GM12878 (cell line): ENCODE measurements at regions not wholly inside any gene's neighbourhood (a gene's known extent, or its start where the extent isn't known, plus 50 kb on each side); places are given as distances from the start of the nearest gene placed in this dataset.

ENCODE experiments used
- ATAC-seq: fragments of 200-7000 bp; cut with Tn5 transposase; 3 replicates; pipeline ENCODE4 v1.9.1; 2020; ENCODE audit warnings: mild to moderate bottlenecking, moderate library complexity
- BruUV-seq: library from RNA; stranded (reverse); fragments of 400-500 nt; replicated peaks from 2 replicates; lab custom pipeline; 2021; lab: Mats Ljungman, UMichigan
- CTCF ChIA-PET: fragments of 300-600 bp; sonication (Branson Sonifier 250); formaldehyde crosslinking; extraction: SDS; loops from one replicate; lab custom pipeline; 2021; ENCODE audit warnings: inconsistent platforms; lab: Yijun Ruan, JAX
- POLR2A ChIA-PET: fragments of 350-600 bp; formaldehyde crosslinking; extraction: SDS; loops from one replicate; lab custom pipeline; 2021; ENCODE audit warnings: inconsistent platforms; lab: Charles Lee
- RAD21 ChIA-PET: fragments of 300-600 bp; sonication (Branson Sonifier 250); formaldehyde crosslinking; loops from one replicate; lab custom pipeline; 2023; ENCODE audit warnings: antibody characterized with exemption; ENCODE audit not compliant: unreplicated experiment; lab: Charles Lee
- SMC1A ChIA-PET: fragments of 300-600 bp; sonication (Branson Sonifier 250); formaldehyde crosslinking; loops from one replicate; lab custom pipeline; 2023; ENCODE audit not compliant: unreplicated experiment, uncharacterized antibody; lab: Charles Lee
- DNase-seq: peaks from one replicate; pipeline ENCODE4 v3.0.0-alpha.2; 2011; ENCODE audit warnings: low read depth, low spot score
- FAIRE-seq: peaks from 3 replicates; lab custom pipeline; 2011; peaks lifted over from hg19 to GRCh38; lab: Jason Lieb, UNC
- H2AFZ ChIP-seq: 2 replicates; pipeline ENCODE4 v1.6.0; 2011; ENCODE audit warnings: low read depth, low read length, control low read depth; ENCODE audit not compliant: control insufficient read depth
- H3K27ac ChIP-seq: 2 replicates; pipeline ENCODE4 v1.5.1; 2011; ENCODE audit warnings: control low read depth; ENCODE audit not compliant: control insufficient read depth, insufficient read depth
- H3K27me3 ChIP-seq, 2 experiments: replicated peaks in 1 of 2; 2 replicates each; pipeline versions ENCODE4 v1.6.0 to v1.6.1; 2011; ENCODE audit warnings: low read length in 1 of 2; ENCODE audit not compliant: control insufficient read depth in 2 of 2, insufficient read depth in 2 of 2
- H3K36me3 ChIP-seq, 2 experiments: 2 replicates each; pipeline ENCODE4 v1.5.1; 2011; ENCODE audit warnings: low read length in 1 of 2; ENCODE audit not compliant: control insufficient read depth in 2 of 2, insufficient read depth in 2 of 2
- H3K4me1 ChIP-seq: 2 replicates; pipeline ENCODE4 v1.6.1; 2011; ENCODE audit warnings: mild to moderate bottlenecking, low read length, moderate library complexity, mixed read lengths; ENCODE audit not compliant: control insufficient read depth, insufficient read depth
- H3K4me2 ChIP-seq: 2 replicates; pipeline ENCODE4 v1.6.0; 2011; ENCODE audit warnings: control low read depth; ENCODE audit not compliant: control insufficient read depth, insufficient read depth
- H3K4me3 ChIP-seq: fragments of 200-600 bp; sonication (generic); 2 replicates; pipeline ENCODE4 v1.5.1; 2016
- H3K79me2 ChIP-seq: 2 replicates; pipeline ENCODE4 v1.6.0; 2011; ENCODE audit warnings: low read length; ENCODE audit not compliant: control insufficient read depth, insufficient read depth
- H3K9ac ChIP-seq: 2 replicates; pipeline ENCODE4 v1.8.0; 2011; ENCODE audit warnings: low read length, control low read depth, mixed read lengths; ENCODE audit not compliant: control insufficient read depth, insufficient read depth
- H3K9me3 ChIP-seq: replicated peaks from 3 replicates; pipeline ENCODE4 v1.5.1; 2011; ENCODE audit warnings: mild to moderate bottlenecking, low read length; ENCODE audit not compliant: control insufficient read depth, insufficient read depth
- H4K20me1 ChIP-seq: 2 replicates; pipeline ENCODE4 v1.6.0; 2011; ENCODE audit not compliant: control insufficient read depth, insufficient read depth
- CREM ChIP-seq: IDR thresholded peaks from 2 replicates; pipeline ENCODE4 v1.6.1; 2014; ENCODE audit warnings: antibody characterized with exemption, low read depth
- DPF2 ChIP-seq: fragments of 450-650 bp; IDR thresholded peaks from 2 replicates; pipeline ENCODE4 v1.6.1; 2017; ENCODE audit warnings: mild to moderate bottlenecking
- IKZF1 ChIP-seq: fragments of 450-650 bp; conservative IDR thresholded peaks from 2 replicates; pipeline ENCODE4 v1.6.1; 2017; ENCODE audit warnings: antibody characterized with exemption, mild to moderate bottlenecking
- JUND ChIP-seq: IDR thresholded peaks from 2 replicates; pipeline ENCODE4 v1.6.1; 2012; ENCODE audit warnings: low read depth, mild to moderate bottlenecking, low read length, improper control_type of control experiment, moderate library complexity
- MYB ChIP-seq: fragments of 150-350 bp; IDR thresholded peaks from 2 replicates; pipeline ENCODE4 v1.6.1; 2014; ENCODE audit warnings: mild to moderate bottlenecking, low read depth, low read length, borderline replicate concordance
- POLR2AphosphoS2 ChIP-seq: IDR thresholded peaks from 2 replicates; pipeline ENCODE4 v1.6.1; 2011; ENCODE audit warnings: low read depth, mild to moderate bottlenecking, low read length, improper control_type of control experiment, moderate library complexity
- RCOR1 ChIP-seq: conservative IDR thresholded peaks from 2 replicates; pipeline ENCODE4 v1.6.1; 2012; ENCODE audit warnings: low read depth, low read length, improper control_type of control experiment
- RFX5 ChIP-seq: IDR thresholded peaks from 2 replicates; pipeline ENCODE4 v1.6.1; 2011; ENCODE audit warnings: low read depth, low read length, improper control_type of control experiment
- STAT1 ChIP-seq: fragments of 450-650 bp; conservative IDR thresholded peaks from 2 replicates; pipeline ENCODE4 v1.6.1; 2014; ENCODE audit warnings: antibody characterized with exemption, mild to moderate bottlenecking
- STAT3 ChIP-seq: IDR thresholded peaks from 2 replicates; pipeline ENCODE4 v1.6.1; 2011; ENCODE audit warnings: low read depth, low read length, improper control_type of control experiment
- TCF3 ChIP-seq: IDR thresholded peaks from 2 replicates; pipeline ENCODE4 v1.6.1; 2012; ENCODE audit warnings: low read depth, mild to moderate bottlenecking, low read length, borderline replicate concordance; ENCODE audit not compliant: insufficient read depth
- ZBTB40 ChIP-seq: fragments of 450-650 bp; IDR thresholded peaks from 2 replicates; pipeline ENCODE4 v1.6.1; 2016; ENCODE audit warnings: mild to moderate bottlenecking, moderate library complexity, borderline replicate concordance
- WGBS: methylation state at CpG from one replicate; pipeline ENCODE4 v1.1.6; 2016; ENCODE audit warnings: low lambda C conversion rate; ENCODE audit not compliant: insufficient replicate concordance, insufficient coverage; ENCODE audit errors: missing lambda C conversion rate; 5-methylcytosine and 5-hydroxymethylcytosine counted together
- in situ Hi-C: fragments of 300-500 bp; cut with MboI; formaldehyde crosslinking; loops from 9 replicates; pipeline ENCODE4 v1.14.3; 2018; ENCODE audit warnings: mixed read lengths
- intact Hi-C: fragments of 100-400 bp; cut with micrococcal nuclease; formaldehyde crosslinking; loops from one replicate; pipeline ENCODE4 v1.14.2; 2022; ENCODE audit not compliant: unreplicated experiment
- TF ChIP-seq, protein P1 (sequence below): fragments of 450-650 bp; IDR thresholded peaks from 2 replicates; pipeline ENCODE4 v1.6.1; 2017; ENCODE audit warnings: mild to moderate bottlenecking, moderate library complexity
- TF ChIP-seq, protein P2 (sequence below): fragments of 450-650 bp; IDR thresholded peaks from 2 replicates; pipeline ENCODE4 v1.6.1; 2017; ENCODE audit warnings: mild to moderate bottlenecking, low read depth, inconsistent platforms; ENCODE audit not compliant: poor library complexity, severe bottlenecking

DNA sequence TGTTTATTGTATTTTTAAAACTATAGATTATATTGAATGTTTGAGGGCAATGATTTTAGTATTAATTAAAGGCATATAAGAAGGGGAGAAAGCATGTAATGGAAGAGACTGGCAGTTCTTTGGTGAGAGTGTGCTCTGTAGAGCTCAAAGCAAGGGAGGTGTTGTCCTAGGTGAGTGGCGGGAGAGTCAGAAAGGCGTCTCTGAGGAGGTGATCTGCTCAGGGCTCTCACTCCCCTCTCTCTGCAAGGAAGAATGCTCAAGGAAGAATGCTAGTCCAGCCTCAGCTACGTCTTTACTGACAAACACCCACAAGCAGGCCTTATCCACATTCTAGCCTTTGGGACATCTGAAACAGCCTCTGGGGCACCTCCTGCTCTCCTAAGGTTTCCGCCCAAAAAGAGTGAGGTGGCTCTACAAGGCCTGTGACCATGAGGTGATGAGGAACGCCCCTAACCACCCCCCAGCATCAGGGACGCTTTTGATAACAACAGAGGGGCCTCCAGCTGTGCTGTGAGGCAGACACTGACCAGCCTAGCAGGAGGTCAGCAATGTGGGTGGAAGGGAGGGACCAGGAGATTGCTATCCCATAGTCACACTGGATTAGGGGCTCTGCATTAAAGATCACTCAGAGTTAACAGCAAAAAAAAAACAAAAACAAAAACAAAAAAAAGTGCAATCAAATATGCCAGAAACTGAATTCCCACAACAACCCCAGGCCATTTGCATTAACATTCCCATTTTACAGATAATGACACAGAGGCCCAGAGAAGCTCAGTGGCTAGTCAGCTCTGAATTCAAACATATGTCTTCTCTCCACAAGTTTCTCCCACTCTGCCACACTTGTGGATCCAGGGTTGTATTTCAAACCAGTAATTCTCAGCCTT, 202.2 kb upstream of the CTNNB1 start:
- FAIRE-seq: no peak
- BruUV-seq: no TSS peak
- intact Hi-C loops: no loop called here
- TF ChIP-seq ZBTB40 (no peak), MYB (no peak), RFX5 (no peak), STAT1 (no peak), RCOR1 (no peak), DPF2 (no peak), STAT3 (no peak), IKZF1 (no peak), JUND (no peak), CREM (no peak), TCF3 (no peak), POLR2AphosphoS2 (no peak)
- TF ChIP-seq, protein P1, sequence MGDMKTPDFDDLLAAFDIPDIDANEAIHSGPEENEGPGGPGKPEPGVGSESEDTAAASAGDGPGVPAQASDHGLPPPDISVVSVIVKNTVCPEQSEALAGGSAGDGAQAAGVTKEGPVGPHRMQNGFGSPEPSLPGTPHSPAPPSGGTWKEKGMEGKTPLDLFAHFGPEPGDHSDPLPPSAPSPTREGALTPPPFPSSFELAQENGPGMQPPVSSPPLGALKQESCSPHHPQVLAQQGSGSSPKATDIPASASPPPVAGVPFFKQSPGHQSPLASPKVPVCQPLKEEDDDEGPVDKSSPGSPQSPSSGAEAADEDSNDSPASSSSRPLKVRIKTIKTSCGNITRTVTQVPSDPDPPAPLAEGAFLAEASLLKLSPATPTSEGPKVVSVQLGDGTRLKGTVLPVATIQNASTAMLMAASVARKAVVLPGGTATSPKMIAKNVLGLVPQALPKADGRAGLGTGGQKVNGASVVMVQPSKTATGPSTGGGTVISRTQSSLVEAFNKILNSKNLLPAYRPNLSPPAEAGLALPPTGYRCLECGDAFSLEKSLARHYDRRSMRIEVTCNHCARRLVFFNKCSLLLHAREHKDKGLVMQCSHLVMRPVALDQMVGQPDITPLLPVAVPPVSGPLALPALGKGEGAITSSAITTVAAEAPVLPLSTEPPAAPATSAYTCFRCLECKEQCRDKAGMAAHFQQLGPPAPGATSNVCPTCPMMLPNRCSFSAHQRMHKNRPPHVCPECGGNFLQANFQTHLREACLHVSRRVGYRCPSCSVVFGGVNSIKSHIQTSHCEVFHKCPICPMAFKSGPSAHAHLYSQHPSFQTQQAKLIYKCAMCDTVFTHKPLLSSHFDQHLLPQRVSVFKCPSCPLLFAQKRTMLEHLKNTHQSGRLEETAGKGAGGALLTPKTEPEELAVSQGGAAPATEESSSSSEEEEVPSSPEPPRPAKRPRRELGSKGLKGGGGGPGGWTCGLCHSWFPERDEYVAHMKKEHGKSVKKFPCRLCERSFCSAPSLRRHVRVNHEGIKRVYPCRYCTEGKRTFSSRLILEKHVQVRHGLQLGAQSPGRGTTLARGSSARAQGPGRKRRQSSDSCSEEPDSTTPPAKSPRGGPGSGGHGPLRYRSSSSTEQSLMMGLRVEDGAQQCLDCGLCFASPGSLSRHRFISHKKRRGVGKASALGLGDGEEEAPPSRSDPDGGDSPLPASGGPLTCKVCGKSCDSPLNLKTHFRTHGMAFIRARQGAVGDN: no peak
- TF ChIP-seq, protein P2, sequence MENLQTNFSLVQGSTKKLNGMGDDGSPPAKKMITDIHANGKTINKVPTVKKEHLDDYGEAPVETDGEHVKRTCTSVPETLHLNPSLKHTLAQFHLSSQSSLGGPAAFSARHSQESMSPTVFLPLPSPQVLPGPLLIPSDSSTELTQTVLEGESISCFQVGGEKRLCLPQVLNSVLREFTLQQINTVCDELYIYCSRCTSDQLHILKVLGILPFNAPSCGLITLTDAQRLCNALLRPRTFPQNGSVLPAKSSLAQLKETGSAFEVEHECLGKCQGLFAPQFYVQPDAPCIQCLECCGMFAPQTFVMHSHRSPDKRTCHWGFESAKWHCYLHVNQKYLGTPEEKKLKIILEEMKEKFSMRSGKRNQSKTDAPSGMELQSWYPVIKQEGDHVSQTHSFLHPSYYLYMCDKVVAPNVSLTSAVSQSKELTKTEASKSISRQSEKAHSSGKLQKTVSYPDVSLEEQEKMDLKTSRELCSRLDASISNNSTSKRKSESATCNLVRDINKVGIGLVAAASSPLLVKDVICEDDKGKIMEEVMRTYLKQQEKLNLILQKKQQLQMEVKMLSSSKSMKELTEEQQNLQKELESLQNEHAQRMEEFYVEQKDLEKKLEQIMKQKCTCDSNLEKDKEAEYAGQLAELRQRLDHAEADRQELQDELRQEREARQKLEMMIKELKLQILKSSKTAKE: no peak

More for the DNA sequence above, 202.2 kb upstream of the CTNNB1 start:
- H3K27ac ChIP-seq: no peak overlapping the region
- no peaks in the 10 kb centered on the region; a peak in 1 of 4 replicates for H3K27me3 ChIP-seq
- 24% methylated on average over 6 of the region's 6 CpGs for WGBS
- ChIA-PET POLR2A (interaction anchor here (0.7 kb wide), 1 partner anchor 20 kb away, joined by 9 read pairs; no protein-coding TSS in a partner anchor), RAD21 (no interaction called here), SMC1A (no interaction called here), CTCF (no interaction called here)
- no peaks in the 10 kb centered on the region for H4K20me1 ChIP-seq
- H3K9me3 ChIP-seq: no peaks in the 10 kb centered on the region
- H3K4me2 ChIP-seq: no peak overlapping the region
- no peak overlapping the region for H3K4me3 ChIP-seq
- H3K9ac ChIP-seq: no peak overlapping the region
- H3K79me2 ChIP-seq: no peaks in the 10 kb centered on the region
- no peak for ATAC-seq
- H2AFZ ChIP-seq: no peak overlapping the region
- no peaks in the 10 kb centered on the region for H3K36me3 ChIP-seq
- no peaks in the 10 kb centered on the region for H3K4me1 ChIP-seq
- DNase-seq: no peak
- in situ Hi-C loops: no loop called here
